Upper lobe of left lung (tissue), 4 donors: ENCODE measurements at regions not wholly inside any gene's neighbourhood (a gene's known extent, or its start where the extent isn't known, plus 50 kb on each side); places are given as distances from the start of the nearest gene placed in this dataset.

Source experiments
- POLR2A ChIP-seq, 4 donors: fragments of 450-650 bp; IDR thresholded peaks; one replicate each; pipeline ENCODE4 v1.5.1; 2016 to 2017; ENCODE audit warnings: antibody characterized with exemption in 4 of 4, mild to moderate bottlenecking in 2 of 4
- POLR2AphosphoS5 ChIP-seq, 2 donors: sonication (generic); formaldehyde crosslinking; IDR thresholded peaks; one replicate each; pipeline ENCODE4 v1.5.1; 2017; ENCODE audit warnings: antibody characterized with exemption in 2 of 2
- TF ChIP-seq, protein P1 (sequence below), 6 experiments: fragments of 450-650 bp in 4 of 6; fragments of 200-600 bp in 2 of 6; sonication (generic) in 2 of 6; IDR thresholded peaks; one replicate each; pipeline ENCODE4 v1.5.1; 2016 to 2019; ENCODE audit warnings: antibody characterized with exemption in 6 of 6

DNA sequence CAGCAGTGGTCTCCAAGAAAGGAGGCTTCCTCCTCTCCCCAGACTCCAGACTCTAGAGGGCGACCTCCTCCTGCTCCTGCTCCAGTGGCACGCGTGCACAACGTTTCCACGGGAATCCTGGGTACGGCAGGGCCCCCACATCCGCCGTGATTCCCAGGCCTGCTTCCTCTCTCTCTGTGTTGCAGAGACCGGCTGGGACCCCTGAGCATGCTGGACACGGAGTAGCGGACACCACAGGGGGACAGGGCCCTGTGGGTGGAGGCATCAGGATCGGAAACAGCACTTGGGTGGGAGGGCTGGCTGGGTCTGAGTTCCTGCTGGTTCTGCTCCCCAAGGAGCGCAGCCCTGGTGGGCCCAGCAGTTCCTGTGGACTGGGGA lies 75.9 kb upstream of the SLC35G4 start:
- TF ChIP-seq, protein P1, sequence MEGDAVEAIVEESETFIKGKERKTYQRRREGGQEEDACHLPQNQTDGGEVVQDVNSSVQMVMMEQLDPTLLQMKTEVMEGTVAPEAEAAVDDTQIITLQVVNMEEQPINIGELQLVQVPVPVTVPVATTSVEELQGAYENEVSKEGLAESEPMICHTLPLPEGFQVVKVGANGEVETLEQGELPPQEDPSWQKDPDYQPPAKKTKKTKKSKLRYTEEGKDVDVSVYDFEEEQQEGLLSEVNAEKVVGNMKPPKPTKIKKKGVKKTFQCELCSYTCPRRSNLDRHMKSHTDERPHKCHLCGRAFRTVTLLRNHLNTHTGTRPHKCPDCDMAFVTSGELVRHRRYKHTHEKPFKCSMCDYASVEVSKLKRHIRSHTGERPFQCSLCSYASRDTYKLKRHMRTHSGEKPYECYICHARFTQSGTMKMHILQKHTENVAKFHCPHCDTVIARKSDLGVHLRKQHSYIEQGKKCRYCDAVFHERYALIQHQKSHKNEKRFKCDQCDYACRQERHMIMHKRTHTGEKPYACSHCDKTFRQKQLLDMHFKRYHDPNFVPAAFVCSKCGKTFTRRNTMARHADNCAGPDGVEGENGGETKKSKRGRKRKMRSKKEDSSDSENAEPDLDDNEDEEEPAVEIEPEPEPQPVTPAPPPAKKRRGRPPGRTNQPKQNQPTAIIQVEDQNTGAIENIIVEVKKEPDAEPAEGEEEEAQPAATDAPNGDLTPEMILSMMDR (IDR thresholded peaks at IDR 0.05), result no peak
- TF ChIP-seq POLR2A (IDR thresholded peaks at IDR 0.05), result no peak
- no peak for TF ChIP-seq POLR2AphosphoS5 (IDR thresholded peaks at IDR 0.05)
